ENCODE measurements at regions not wholly inside any gene's neighbourhood (a gene's known extent, or its start where the extent isn't known, plus 50 kb on each side); places are given as distances from the start of the nearest gene placed in this dataset.

DNA sequence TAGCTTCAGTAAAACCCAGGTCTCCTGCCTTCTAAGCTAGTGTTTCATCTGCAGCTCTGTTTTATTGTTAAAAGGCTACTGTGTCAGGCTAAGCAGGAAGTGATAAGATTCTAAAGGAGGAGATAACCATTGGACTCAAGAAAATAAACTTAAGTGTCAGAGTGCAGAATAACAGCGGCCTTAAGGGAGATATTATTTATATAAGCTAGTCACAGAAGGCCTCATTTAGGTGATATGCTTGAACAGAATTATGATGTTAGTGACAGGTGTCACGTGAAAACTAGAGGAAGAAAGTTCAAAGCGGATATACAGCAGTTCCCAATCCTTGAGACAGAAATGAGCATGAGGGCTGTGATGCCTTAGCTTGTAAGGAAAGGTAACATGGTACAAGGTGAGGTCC is 373.4 kb downstream of the FOXG1 start (continued):
- TF ChIP-seq BACH1 (IDR thresholded peaks at IDR 0.05; ENCODE audit: low read length) (no peak), KDM1A (IDR thresholded peaks at IDR 0.05; ENCODE audit: borderline replicate concordance, low read length) (no peak)
